Aorta (tissue), 5 donors: ENCODE measurements at regions not wholly inside any gene's neighbourhood (a gene's known extent, or its start where the extent isn't known, plus 50 kb on each side); places are given as distances from the start of the nearest gene placed in this dataset.

Experiments used
- ATAC-seq: fragments of 200-7000 bp; cut with Tn5 transposase; one replicate; pipeline ENCODE4 v1.9.1; 2022; ENCODE audit warnings: moderate library complexity; ENCODE audit not compliant: low FRiP score
- DNase-seq, 2 donors: peaks; one replicate each; pipeline ENCODE4 v3.0.0-alpha.2; 2020
- H3K27ac ChIP-seq, 2 donors: one replicate each; pipeline ENCODE4 v1.5.1; 2013; ENCODE audit warnings: low read length in 2 of 2, mild to moderate bottlenecking in 2 of 2, moderate library complexity in 2 of 2, control low read depth in 1 of 2, inconsistent platforms in 1 of 2, low read depth in 1 of 2
- H3K27me3 ChIP-seq, 2 donors: one replicate each; pipeline ENCODE4 v1.6.1; 2013; ENCODE audit warnings: control low read depth in 1 of 2, low read length in 1 of 2, mild to moderate bottlenecking in 1 of 2, moderate library complexity in 1 of 2; ENCODE audit not compliant: insufficient read depth in 2 of 2, control insufficient read depth in 1 of 2
- H3K36me3 ChIP-seq, 2 donors: one replicate each; pipeline ENCODE4 v1.6.1; 2013; ENCODE audit warnings: control low read depth in 1 of 2, low read length in 1 of 2, mild to moderate bottlenecking in 1 of 2; ENCODE audit not compliant: insufficient read depth in 2 of 2, control insufficient read depth in 1 of 2
- H3K4me1 ChIP-seq, 2 donors: one replicate each; pipeline ENCODE4 v1.6.1; 2013; ENCODE audit warnings: low read length in 2 of 2, control low read depth in 1 of 2, mild to moderate bottlenecking in 1 of 2, moderate library complexity in 1 of 2; ENCODE audit not compliant: insufficient read depth in 2 of 2, control insufficient read depth in 1 of 2
- H3K4me3 ChIP-seq, 2 donors: one replicate each; pipeline ENCODE4 v1.5.1; 2013; ENCODE audit warnings: low read length in 2 of 2, control low read depth in 1 of 2, mild to moderate bottlenecking in 1 of 2
- H3K9me3 ChIP-seq: one replicate; pipeline ENCODE4 v1.6.1; 2013; ENCODE audit warnings: mild to moderate bottlenecking, low read length; ENCODE audit not compliant: control insufficient read depth
- WGBS, 2 donors: extraction: QIAGEN DNeasy Blood & Tissue Kit; methylation state at CpG; one replicate each; pipeline ENCODE4 v1.1.7; 2013; 5-methylcytosine and 5-hydroxymethylcytosine counted together
- intact Hi-C, 2 donors: fragments of 100-400 bp; cut with DNase I; formaldehyde crosslinking; loops; one replicate each; pipeline versions ENCODE4 v1.14.2 to v1.15.0; 2022
- donor health status: healthy with polysubstance abuse.
- donor health status: Bipolar disorder and iron deficiency.
- donor health status: DM: no; HTN: no; CAD: no.
- donor health status: DM: no; HTN: no; CAD: no.
- donor health status: DM: yes; HTN: yes; CAD: no.

DNA sequence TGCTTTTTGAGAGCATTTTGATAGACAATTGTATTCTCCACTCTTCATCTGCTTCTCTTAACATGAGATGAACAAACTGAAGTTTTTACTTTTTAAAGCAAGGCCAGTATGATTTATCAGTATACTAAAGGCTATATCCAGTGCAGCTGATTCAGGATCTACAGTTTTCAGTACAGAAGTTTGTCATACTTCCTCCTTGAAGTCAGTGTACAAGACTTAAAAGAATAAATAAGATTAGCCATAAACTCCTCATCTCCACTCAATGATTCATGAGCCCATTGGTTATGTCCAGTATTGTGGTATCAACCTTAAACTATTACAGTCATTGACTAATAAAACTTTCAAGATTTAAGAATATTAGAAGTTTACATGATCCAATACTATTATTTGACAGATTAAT is 374.8 kb upstream of the EPHA7 start:
- no peak overlapping the region for H3K27ac ChIP-seq
- ATAC-seq (no peak), DNase-seq (no peak)

GRCh38 chr6:93792746-93793145 is 373.4 kb upstream of the EPHA7 start:
- no peak for DNase-seq
- 28 to 43% methylated on average over 4 of the region's 4 CpGs for WGBS, 2 donors
- Histone ChIP-seq H3K4me3 (no peak overlapping the region), H3K36me3 (no peaks in the 10 kb centered on the region), H3K9me3 (no peaks in the 10 kb centered on the region), H3K27me3 (no peaks in the 10 kb centered on the region), H3K4me1 (no peaks in the 10 kb centered on the region), H3K27ac (no peak overlapping the region)
- intact Hi-C loops: no loop called here
- no peak for ATAC-seq

More for the DNA sequence above, 374.8 kb upstream of the EPHA7 start:
- intact Hi-C loops: no loop called here
- Histone ChIP-seq H3K27me3 (no peaks in the 10 kb centered on the region), H3K4me1 (no peaks in the 10 kb centered on the region), H3K9me3 (no peaks in the 10 kb centered on the region), H3K36me3 (no peaks in the 10 kb centered on the region), H3K4me3 (no peak overlapping the region)

GRCh38 chr6:93790981-93791380 is 371.6 kb upstream of the EPHA7 start:
- H3K27me3 ChIP-seq: no peaks in the 10 kb centered on the region
- intact Hi-C loops: no loop called here
- no peaks in the 10 kb centered on the region for H3K9me3 ChIP-seq
- no peak overlapping the region for H3K4me3 ChIP-seq
- no peak for DNase-seq
- no peak for ATAC-seq
- H3K4me1 ChIP-seq: no peaks in the 10 kb centered on the region
- H3K27ac ChIP-seq: no peak overlapping the region
- 89 to 91% methylated on average over 1 of the region's 1 CpG for WGBS, 2 donors
- no peaks in the 10 kb centered on the region for H3K36me3 ChIP-seq

- WGBS, 2 donors: 23 to 36% methylated on average over 2 of the region's 2 CpGs
- no peaks in the 10 kb centered on the region for H3K36me3 ChIP-seq
- H3K27ac ChIP-seq: no peak overlapping the region
- intact Hi-C loops: no loop called here
- H3K4me1 ChIP-seq: no peaks in the 10 kb centered on the region
- H3K27me3 ChIP-seq: no peaks in the 10 kb centered on the region
- no peak overlapping the region for H3K4me3 ChIP-seq
- DNase-seq: no peak
- no peak for ATAC-seq
- H3K9me3 ChIP-seq: no peaks in the 10 kb centered on the region
These were observed 370.2 kb upstream of the EPHA7 start for GRCh38 chr6:93789532-93789931.

DNA sequence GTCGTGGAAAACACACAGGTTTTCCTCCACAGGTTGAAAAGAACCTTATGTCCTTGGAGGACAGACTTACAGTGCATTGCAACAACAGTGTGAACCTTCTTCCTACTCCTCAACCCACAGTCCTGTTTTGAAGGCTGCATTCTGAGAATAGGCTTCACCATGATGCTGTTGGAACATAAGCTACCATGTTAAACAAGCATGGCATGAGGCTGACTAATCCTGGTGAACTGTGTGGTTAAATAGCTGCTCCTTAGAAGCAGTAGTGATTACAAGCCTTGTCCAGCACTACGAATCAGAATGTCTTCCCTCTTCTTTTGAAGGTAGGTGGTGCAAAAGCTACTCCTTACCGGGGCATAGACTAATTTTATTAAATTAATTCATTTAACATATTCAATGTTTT is 368.5 kb upstream of the EPHA7 start:
- H3K4me1 ChIP-seq: no peaks in the 10 kb centered on the region
- intact Hi-C loops: no loop called here
- no peak overlapping the region for H3K4me3 ChIP-seq
- H3K27me3 ChIP-seq: no peaks in the 10 kb centered on the region
- no peak overlapping the region for H3K27ac ChIP-seq
- no peaks in the 10 kb centered on the region for H3K36me3 ChIP-seq
- WGBS, 2 donors: 88 to 89% methylated on average over 3 of the region's 3 CpGs
- no peaks in the 10 kb centered on the region for H3K9me3 ChIP-seq
- ATAC-seq (no peak), DNase-seq (no peak)

DNA sequence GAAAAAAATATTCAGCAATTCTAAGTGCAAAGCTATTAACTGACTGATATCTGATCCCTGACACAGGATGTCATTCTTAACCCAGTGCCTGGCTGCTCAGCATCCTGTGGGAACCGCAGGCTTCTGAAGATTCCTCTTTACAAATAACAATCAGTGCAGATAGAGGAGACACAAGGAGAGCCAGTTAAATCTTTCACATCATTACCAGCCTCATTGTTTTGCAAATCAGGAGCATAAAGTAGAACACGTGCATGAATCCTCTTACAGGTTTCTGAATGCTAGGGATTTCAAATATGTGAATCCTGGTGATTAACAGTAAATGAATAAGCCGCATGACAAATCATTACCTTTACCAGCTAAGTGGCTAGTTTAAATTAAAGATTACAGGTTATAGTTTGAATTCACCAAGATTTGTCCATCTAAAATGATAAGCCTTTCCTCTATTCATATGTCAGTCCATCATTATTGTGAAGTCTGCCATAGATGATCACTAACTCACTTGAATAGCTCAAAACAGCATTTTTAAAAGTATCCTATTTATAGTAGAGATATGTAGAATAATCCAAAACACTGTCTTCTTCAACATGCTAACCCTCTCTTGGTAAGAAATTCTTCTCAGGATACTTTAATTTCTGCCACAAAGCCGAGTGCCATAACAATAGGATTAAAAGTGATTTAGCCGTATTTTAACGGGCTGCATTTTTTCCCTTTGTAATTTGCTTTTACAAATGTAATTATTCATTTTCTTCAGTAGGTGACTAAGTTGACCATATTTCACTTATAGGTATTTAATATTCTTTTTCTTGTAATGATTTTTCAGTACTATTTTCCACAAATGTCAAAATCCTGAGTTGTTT is 367.3 kb upstream of the EPHA7 start:
- DNase-seq: no peak
- Histone ChIP-seq H3K36me3 (no peaks in the 10 kb centered on the region), H3K27me3 (no peaks in the 10 kb centered on the region), H3K9me3 (no peaks in the 10 kb centered on the region), H3K27ac (no peak overlapping the region), H3K4me3 (no peak overlapping the region), H3K4me1 (no peaks in the 10 kb centered on the region)
- intact Hi-C loops: no loop called here
- no peak for ATAC-seq
- WGBS, 2 donors: 71 to 76% methylated on average over 6 of the region's 6 CpGs

- Histone ChIP-seq H3K27ac (no peak overlapping the region), H3K27me3 (no peaks in the 10 kb centered on the region), H3K9me3 (no peaks in the 10 kb centered on the region), H3K4me1 (no peaks in the 10 kb centered on the region), H3K36me3 (no peaks in the 10 kb centered on the region), H3K4me3 (no peak overlapping the region)
- intact Hi-C loops: no loop called here
- 83 to 88% methylated on average over 3 of the region's 3 CpGs for WGBS, 2 donors
- DNase-seq: no peak
- no peak for ATAC-seq
These were observed 366.3 kb upstream of the EPHA7 start for GRCh38 chr6:93785694-93786030.

DNA sequence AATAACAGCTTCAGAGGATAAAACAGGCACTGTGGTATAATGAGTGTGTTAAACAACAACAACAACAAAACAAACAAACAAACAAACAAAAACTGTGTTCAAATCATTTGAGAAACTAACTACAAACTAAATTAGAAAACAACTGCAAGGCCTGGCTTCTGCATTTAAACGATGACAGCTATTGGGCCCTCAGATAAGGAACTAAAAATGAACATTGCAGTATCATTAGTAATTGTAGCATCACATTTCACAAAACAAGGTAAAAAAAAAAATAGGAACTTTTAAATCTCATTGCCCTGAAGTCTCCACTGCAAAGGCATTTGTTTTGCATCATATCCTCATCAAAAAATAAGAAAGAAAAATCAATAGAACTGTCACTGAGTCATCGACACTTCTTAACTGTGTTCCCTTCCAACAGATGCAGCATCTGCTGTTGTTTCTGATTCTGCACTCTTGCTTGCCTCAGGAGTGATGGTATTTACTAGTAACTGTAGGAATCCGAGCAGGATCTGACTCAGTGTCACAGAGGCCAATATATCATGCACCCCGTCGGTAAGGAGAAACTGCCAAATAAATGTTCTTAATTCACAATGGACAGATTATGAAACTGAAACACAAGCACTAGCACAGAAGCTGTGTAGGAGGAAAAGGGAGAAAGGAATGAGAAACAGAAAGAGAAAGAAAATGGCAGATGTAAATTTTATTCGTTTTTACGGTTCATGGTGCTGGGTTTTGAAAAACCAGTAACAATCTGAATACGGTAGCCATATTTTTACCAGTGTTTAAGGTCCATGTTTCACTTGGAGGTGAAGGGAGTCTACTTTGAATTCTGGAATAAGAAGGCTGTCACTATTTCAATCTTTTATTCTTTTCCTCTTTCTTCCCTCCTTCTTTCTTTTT is 365.7 kb upstream of the EPHA7 start:
- Histone ChIP-seq H3K27me3 (no peaks in the 10 kb centered on the region), H3K27ac (no peak overlapping the region), H3K4me3 (no peak overlapping the region), H3K36me3 (no peaks in the 10 kb centered on the region), H3K4me1 (no peaks in the 10 kb centered on the region), H3K9me3 (no peaks in the 10 kb centered on the region)
- intact Hi-C loops: no loop called here
- 50 to 53% methylated on average over 8 of the region's 8 CpGs for WGBS, 2 donors
- no peak for DNase-seq
- ATAC-seq: no peak
